GM21619 (cell line): ENCODE measurements at regions not wholly inside any gene's neighbourhood (a gene's known extent, or its start where the extent isn't known, plus 50 kb on each side); places are given as distances from the start of the nearest gene placed in this dataset.
"Not testable (repeated sequence)": the region's sequence is repeated elsewhere in the genome, so short reads cannot be mapped to it uniquely, and the experiment has no call there.

Experiments
- ATAC-seq: cut with Tn5 transposase; IDR thresholded peaks from one replicate; pipeline ENCODE4 v1.9.1; 2021; ENCODE audit not compliant: unreplicated experiment

DNA sequence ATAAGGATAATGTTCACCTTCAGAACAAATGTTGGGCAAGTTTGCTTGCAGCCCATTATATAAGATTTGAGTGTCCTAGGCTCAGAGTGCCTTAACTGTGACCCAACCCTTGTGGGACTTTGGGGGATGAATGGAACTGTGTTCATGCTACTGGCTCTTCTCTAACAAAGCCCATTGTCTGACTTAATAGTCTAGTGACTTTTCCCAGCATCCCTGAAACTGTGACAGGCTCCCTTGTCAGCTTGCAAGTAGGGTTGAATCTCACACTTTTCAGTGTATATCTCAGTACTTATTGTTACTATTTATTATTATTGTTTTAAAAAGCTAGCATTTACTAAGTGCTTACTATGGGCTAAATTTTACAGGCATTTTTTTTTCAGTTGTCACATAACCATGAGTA lies 1488.2 kb downstream of the KHDRBS2 start:
- not testable (repeated sequence) for ATAC-seq

DNA sequence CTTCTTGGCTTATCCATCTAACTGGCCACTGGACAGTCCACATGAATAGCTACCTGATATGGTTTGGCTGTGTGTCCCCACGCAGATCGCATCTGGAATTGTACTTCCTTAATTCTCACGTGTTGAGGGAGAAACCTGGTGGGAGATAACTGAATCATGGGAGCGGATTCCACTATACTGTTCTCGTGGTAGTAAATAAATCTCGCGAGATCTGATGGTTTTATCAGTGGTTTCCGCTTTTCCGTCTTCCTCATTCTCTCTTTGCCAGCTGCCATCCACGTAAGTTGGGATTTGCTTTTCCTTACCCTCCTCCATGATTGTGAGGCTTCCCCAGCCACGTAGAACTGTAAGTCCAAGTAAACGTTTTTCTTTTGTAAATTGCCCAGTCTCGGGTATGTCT lies 1496.4 kb downstream of the KHDRBS2 start:
- ATAC-seq = not testable (repeated sequence)

DNA sequence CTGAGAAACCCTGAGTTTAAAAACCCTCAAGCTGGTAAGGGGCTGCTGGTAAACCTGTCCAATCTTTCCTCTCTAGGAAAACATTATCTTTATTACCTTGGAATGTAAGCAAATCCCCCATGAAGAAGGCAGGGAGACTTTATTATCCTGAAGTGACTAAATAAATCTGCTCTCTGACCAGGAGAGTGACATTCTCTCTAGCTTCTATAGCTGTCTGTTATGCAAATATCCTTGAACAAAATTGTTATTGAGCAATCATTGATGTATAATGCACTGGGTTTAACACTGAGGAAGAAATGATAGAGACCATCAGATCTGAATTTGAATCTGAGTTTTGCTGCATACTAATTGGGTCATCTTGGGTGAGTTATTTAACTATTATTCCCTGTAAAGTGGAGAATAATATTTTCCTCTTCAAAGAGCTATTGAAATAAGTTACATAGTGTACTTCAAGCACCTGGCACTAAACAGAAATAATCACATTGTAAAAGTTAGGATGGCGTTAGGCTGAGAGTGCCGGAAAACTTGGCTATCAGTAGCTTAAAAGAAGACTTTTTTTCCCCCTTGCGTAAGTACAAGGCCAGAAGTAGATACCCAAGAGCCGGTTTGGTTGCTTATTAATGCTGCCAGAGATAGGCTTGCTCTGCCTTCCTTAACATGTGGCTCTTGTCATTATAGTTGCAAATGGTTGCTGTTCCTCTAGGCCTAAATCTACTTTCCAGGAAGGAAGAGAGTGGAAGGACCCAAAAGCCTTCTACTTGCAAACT lies 1503.1 kb downstream of the KHDRBS2 start:
- ATAC-seq = not testable (repeated sequence)

DNA sequence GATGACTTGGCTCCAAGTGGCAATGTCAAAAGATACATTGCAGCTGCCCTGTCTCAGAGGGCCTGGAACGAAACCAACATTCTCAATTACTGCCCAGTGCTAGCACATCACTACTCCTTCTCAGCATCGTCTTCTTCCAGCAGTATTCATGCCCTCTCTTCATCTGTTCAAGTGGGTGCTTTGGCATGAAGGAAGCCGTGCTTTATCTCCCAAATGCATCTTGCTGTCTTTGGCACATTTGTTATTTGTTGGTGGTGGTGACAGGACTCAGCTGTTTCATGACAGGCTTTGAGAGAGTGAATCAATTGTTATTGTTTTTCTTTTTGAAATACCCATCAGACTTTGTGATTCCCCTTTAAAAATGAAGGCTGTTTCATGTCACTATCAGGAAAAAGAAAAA lies 1506.4 kb downstream of the KHDRBS2 start:
- ATAC-seq = not testable (repeated sequence)

DNA sequence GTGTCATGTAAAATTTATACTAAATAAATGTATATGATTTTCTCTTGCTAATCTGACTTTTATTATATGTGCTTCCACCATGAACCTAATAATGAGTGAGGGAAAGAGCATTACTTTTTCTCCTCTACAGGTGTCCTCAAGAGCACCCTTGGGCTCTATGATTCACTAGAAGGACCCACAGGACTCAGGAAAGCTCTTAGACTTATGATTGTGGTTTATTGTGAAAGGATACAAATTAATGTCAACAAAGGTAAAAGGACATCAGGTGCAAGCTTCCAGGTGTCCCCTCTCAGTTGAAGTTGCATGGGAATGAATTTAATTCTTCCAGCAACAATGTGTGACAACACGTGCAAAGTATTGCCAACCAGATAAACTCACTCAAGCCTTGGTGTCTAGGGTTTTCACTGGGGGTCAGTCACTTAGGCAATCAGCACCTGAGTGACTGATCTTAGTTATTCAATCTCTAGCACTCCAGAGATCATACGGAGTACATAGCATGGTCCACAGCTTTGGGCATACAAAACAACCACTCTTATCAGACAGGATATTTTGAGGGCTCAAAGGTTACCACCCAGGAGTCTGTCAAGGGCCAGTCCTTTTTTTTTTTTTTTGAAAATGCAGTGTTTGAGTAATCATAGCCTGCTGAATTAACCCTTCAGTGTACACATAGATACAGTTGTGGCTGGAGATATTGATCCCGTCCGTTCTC lies 1518.1 kb downstream of the KHDRBS2 start:
- not testable (repeated sequence) for ATAC-seq

DNA sequence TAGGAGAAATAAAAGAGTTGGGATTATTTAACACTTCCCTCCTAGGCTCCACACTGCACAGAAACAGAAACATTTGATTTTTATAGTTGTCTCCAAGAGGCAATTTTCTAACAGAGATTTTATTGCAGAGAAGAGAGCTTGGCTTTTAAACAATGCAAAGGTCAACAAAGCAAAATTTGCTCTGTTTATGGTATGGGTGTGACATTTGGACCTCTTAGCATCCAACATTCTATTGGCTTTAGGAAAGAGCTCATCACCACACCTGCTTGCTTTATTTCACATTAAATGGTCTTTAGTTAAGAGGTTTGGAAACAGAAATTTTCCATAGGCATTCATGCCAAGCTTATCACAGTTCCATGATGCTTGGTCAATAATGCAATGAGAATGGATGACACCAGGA lies 1520.7 kb downstream of the KHDRBS2 start:
- not testable (repeated sequence) for ATAC-seq

DNA sequence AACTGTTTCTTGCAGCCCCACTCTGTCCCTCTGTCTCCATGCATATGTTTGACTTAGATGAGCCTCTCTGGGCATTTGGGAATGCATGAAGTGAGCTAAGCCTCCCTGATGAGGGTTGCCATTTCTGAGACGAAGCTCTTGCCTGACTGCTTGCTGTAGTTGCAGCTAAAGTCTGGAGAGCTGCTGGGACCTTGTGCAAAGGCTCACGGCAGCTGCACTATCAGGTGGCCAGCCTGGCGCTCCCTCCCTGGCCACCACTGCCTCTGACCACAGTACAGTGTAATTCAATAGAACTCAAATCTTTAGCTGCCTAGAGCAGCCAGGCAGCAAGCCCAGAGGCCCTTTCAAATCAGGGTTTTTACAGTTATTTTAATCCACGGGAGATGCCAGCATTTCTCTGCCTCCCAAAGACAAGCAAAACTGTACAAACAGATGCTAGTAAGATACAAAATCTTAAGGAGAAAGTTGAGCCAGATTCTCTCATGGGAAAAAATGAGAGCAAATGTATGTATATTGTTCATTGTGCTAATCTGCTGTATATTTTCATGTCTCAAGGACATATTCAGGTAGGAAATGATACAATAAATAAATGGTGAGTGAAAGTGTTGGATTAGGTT lies 1522.5 kb downstream of the KHDRBS2 start:
- not testable (repeated sequence) for ATAC-seq

DNA sequence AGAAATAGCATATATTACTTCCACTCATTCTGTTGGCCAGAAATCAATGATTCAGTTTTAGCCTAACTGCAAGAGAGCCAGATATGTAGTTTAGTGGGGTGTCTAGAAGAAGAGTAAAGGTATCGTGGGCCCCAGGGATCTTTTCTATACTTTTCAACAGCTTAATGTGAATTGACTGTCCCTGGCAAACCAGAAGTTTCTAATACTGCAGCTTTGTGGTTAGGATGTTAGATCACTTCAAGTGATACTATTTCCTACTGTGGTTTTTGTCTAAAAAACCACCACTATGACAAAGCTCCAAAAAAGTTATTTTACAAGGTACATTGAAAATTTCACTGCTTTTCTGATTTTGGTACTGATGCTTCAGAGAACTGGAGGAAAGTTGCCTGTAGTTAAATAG lies 1525.1 kb downstream of the KHDRBS2 start:
- ATAC-seq = not testable (repeated sequence)

DNA sequence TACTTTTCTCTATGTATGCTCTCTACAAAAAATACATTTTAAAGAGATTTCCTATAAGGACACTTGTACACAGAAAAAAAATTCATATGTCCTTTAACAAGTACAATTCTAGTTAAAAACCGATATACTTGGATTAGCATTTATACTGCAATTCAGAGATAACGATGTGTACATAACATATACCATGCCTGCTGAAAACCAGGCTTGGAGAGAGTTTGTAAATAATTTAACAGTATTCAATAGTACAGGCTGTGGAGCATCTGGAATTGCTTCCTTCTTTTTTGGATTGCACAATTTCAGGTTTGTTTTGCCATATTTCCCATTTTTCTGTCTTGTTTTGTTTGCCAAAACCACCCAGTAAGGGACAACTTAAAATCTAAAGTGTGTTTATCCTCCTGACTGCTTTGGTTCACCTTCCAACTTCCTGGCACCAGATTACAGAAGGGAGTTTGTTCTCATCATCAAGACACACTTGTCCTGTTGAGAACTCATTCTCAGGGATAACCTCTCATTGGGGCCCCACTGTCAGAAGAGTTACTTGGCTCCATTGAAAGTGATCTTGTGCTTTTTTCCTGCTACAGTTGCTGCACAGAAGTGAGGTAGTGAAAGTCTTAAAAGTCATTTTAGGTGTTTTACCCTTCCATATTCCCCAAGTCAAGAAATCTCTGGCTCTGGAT lies 1526.7 kb downstream of the KHDRBS2 start:
- not testable (repeated sequence) for ATAC-seq

DNA sequence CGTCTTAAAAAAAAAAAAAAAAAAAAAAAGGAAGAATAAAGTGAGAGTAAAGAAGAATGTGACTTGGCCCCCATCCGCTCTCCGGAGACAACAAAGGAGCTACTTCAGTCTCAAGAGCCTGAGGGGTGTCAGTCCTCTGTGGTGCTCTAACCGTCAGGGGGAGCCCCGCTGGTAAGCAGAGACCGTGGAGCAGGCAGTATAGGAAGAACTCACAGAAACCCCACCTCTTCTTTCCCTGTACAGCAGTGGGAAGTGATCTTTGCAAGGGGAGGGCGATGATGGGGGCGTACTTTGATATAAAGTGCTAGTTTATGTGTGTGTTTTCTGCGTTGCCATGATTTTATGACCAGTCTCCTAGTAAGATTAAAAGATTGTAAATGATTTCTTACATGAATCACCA lies 1527.3 kb downstream of the KHDRBS2 start:
- ATAC-seq = not testable (repeated sequence)

DNA sequence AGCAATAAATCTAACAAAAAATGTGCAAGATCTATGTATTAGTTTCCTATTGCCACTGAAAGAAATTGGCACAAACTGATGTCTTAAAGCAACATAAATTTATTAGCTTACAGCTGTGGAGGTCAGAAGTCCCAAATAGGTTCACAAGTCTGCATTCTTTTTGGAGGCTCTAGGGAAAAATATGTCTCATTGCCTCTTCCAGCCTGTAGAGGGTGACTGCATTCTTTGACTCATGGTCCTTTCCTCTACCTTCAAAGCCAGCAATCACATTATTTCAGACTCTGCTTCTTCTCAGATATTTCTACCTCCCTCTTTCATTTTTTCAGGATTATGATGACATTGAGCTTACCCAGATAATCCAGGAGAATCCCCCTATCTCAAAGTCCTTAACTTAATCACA lies 1531.1 kb downstream of the KHDRBS2 start:
- no peak for ATAC-seq

DNA sequence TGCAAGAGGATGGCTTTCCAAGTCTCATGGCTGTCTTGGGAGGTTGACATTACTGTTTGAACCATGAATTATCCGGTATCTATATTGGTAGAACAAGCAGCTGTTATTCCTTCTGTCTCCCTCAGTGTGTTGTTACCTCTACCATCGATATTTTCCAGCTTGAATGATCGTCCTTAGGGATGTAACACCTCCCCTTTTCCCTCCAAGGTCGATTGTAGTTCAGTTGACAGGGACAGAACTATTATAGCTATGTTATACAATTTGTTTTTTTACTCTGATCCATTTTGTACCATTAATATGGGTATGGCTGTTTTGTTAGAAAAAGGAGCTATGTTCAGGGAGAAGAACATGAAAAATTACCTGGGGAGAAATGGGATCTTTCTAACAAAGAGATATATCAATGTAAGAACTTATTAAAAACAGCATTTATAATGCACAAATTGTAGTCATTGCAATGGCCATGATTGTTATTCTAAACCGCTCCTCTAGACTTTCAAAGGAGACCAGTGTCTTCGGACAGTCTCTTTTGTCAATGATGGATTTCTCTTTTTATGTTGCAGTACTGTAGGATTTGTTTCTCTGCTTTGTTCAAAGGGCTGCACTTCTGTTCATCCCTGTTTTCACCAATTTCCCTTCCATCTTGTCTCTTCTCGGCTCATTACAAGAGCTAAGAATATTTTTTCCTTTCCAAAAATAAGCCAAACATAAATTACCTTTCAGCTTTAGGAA lies 1535.5 kb downstream of the KHDRBS2 start:
- ATAC-seq = not testable (repeated sequence)

DNA sequence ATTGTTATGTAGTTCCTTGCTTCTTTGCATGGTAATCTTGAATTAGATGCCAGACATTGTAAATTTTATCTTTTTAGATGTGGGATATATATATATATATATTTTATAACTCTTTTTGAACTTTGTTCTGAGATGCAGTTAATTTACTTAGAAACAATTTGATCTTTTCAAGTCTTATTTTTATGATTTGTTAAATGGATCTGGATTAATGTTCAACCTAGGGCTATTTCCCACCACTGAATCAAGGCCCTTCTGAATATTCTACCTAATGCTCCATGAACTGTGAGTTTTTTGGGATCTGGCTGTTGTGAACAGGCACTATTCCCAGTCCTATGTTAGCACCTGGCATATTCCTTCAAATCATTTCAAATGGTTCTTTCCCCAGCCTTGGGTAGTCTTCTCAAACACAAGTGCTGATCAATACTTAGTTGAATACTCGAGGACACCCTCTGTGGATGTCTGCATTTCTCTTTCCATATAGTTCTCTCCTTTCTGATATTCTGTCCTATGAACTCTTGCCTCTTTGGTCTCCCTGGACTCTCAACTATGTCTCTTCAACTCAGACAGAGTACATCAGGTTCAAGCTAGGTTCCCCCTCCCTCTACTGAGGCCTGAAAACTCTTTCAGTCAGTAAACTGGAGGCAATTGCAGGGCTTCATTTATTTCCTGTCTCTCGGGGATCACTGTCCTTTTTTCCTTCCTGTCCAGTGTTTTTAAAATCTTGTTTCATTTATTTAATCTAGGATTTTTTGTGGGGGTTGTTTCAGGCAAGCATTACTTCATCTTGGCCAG lies 1538.1 kb downstream of the KHDRBS2 start:
- not testable (repeated sequence) for ATAC-seq

DNA sequence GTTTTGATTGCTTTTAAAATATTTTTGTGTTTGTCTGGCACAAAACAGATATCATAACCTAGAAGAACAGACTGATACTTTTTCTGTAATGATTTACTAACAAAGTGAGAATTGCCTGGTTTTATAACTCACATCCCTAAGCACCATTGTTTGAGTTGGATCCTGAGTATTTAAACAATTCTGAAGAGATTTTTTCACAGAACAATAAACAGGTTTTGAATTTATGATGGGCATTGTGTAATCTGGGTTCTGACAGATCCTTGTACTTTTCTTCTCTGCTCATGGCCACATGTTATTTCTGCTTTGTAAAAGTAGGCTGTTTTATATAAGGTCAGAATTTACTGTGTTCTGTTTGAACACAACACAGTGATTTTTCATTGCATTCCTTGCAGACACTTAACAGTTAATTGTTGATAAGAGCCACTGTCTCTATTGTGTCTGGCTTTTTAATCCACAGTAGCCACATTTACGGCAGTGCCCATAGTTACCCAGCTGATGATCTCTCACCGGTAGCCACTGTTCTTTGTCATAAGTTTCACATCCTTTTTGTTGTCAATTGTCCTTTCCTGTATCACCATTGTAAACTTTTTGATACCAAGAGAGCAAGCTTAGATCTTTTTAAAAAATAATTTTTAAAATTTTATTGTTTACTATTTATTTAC lies 1548.1 kb downstream of the KHDRBS2 start:
- ATAC-seq = peak; percentile 73

DNA sequence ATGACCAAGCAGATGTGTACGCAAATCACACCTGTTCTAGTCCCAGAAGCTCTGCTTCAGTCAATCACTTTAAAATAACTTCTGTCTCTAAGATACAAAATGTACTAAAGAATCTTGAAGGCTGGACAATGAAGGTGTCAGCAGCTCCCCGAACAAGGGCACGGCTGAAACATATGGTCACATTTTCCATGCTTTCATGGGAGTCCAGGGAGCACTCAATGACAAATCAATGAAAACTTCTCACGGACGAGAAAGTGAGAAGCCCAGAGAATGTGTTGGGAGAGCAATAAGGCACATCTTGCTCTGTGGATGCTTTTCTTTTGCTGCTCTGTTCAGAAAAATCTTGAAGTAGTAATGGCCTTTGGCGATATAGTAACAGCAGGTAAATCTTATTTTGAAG lies 1548.7 kb downstream of the KHDRBS2 start:
- not testable (repeated sequence) for ATAC-seq

DNA sequence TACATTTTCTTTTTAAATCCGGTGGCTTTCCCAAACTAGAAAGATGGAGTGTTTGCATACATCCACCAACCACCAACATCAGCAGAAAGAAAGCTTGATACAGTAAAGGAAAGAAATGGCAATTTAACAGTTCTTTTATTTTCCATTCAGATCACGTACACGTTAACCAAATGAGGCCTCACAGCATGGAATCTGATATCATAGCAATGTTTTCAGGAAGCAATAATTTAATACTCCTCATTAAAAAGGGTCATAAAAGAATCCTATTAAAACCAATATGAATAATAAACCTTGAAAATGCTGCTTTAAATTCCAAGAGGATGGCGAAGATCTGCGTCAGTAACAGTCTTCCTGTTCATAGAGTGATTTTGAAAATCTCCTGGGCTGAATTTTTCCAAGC lies 1562.1 kb downstream of the KHDRBS2 start:
- not testable (repeated sequence) for ATAC-seq

DNA sequence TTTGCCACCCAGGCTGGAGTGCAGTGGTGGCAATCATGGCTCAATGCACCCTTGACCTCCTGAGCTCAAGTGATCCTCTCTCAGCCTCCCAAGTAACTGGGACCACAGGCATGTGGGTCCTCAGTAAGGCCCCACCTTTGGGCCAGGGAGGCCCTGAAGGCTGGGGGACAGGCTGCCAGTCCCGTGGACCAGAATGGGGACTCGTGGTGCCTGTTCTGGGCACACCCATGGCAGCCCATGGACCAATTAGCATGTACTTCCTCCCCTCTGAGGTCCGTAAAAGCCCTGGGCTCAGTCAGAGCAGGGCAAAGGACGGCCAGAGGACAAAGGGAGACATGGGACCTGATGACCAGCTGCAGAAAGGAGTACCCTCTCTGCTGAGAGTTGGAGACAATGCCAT lies 1590.8 kb downstream of the KHDRBS2 start:
- ATAC-seq = no peak

DNA sequence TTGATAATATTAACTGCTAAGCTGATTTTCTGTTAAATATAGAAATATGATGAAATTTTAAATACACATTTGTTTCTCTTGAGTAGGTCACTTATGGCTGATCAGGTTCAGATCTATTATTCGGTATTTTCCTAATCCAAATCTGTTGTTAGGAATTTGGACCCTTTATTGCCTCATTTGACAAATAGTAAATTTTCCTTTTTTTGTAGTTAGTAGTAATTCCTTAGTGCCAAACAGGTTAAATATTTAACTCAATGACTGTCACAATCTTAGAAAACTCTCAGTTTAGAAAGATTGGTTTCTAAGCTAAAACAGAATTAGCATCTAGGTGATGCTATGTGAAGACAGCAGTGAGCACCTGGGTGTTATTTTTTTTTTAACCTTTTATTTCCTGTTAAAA lies 1598.9 kb downstream of the KHDRBS2 start:
- no peak for ATAC-seq

DNA sequence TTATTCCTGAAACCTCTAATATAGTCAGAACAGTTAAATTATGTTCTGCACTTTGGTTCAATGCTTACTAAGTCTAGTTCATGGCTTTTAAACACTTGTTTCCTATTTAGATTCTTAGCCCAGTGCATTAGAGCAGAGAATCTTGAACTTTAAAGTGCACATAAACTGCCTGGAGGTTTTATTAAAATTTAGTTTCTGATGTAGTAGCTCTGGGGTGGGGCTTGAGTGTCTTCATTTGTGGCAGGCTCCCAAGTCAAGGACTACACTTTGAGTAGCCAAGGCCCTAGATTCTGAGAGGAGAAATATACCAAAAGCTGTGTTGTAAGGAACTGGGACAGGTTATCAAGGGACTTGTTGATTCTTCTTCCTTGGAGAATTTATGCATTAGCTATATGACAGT lies 1604.2 kb downstream of the KHDRBS2 start:
- ATAC-seq = no peak
